GM12875 (cell line): ENCODE measurements at regions not wholly inside any gene's neighbourhood (a gene's known extent, or its start where the extent isn't known, plus 50 kb on each side); places are given as distances from the start of the nearest gene placed in this dataset.

Experiments used
- H3K4me3 ChIP-seq: one replicate; pipeline ENCODE4 v1.5.1; 2011; ENCODE audit warnings: low read depth, low read length, control low read depth
- TF ChIP-seq, protein P1 (sequence below): IDR thresholded peaks from 2 replicates; pipeline ENCODE4 v1.5.1; 2011; ENCODE audit warnings: low read depth, mild to moderate bottlenecking, control low read depth, inconsistent platforms, low read length, moderate library complexity, borderline replicate concordance; ENCODE audit not compliant: insufficient read depth

DNA sequence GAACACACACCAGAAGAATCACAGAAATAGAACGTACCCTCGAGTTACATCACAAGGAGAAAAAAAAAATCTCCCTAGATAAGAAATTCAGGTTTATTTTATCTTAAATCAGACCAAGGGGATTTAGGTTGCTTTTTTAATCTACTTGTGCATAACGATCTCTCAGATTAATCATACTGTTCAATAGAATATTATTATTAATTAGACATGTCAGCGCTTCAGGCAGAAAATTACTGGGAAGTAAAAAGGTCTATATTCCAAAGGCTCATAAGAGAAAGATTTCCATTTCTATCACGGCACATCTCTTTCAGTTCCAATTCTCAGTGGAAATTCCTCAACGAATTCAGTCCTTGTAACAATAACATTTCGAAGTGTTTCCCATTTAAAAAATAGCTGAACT lies 77.7 kb upstream of the PSMD7 start:
- TF ChIP-seq, protein P1, sequence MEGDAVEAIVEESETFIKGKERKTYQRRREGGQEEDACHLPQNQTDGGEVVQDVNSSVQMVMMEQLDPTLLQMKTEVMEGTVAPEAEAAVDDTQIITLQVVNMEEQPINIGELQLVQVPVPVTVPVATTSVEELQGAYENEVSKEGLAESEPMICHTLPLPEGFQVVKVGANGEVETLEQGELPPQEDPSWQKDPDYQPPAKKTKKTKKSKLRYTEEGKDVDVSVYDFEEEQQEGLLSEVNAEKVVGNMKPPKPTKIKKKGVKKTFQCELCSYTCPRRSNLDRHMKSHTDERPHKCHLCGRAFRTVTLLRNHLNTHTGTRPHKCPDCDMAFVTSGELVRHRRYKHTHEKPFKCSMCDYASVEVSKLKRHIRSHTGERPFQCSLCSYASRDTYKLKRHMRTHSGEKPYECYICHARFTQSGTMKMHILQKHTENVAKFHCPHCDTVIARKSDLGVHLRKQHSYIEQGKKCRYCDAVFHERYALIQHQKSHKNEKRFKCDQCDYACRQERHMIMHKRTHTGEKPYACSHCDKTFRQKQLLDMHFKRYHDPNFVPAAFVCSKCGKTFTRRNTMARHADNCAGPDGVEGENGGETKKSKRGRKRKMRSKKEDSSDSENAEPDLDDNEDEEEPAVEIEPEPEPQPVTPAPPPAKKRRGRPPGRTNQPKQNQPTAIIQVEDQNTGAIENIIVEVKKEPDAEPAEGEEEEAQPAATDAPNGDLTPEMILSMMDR: no peak
- H3K4me3 ChIP-seq: no peak overlapping the region

DNA sequence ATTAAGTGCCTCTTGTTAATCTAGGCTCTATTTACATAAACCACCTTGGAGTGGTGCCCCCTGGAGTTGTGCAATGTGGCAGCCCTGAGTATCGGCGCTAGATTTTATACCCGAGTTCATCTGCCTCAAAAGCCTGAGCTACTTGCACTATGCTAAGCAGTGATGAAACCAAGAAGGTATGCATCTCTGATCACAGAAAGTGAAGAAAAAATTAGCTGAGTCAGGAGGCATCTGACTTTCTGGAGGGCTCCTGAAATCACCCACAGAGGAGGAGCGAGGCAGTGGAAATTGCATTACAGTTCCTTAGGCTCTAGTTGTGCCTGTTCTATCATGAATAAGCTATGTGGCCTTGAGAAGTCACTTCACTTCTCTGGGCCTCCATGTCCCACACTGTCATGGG lies 80.3 kb upstream of the PSMD7 start:
- TF ChIP-seq, protein P1: no peak
- H3K4me3 ChIP-seq: no peak overlapping the region

DNA sequence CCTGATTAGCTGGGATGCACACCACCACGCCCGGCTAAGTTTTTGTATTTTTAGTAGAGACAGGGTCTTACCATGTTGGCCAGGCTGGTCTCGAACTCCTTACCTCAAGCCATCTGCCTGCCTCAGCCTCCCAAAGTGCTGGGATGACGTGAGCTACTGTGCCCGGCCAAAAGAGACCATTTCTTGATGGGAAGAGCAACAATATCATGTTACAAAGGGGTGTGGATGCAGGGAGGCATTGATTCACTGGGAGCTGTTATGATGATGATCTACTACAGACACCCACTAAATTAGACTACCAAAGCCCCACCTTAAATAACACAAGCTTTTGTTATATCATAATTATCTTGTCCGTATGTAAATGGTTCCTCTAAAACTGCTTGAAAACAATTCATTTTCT lies 81.4 kb upstream of the PSMD7 start:
- TF ChIP-seq, protein P1: no peak

DNA sequence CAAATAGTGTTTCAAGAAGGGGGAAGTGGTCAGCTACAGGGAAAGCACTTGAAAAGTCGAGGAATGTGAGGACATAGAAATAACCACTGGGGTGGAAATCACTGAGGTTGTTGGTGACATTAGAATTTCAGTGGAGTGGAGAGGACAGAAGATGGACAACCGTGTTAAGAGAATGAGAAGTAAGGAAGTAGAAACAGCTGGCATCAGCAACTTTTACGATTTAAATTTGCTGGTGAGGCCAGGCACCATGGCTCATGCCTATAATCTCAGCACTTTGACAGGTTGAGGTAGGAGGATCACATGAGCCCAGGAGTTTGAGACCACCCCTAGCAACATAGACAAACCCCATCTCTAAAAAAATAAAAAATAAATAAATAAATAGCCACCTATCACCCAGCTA lies 83.2 kb upstream of the PSMD7 start:
- H3K4me3 ChIP-seq: no peak overlapping the region
- TF ChIP-seq, protein P1: no peak

More for the DNA sequence above, 81.4 kb upstream of the PSMD7 start:
- H3K4me3 ChIP-seq: no peak overlapping the region

DNA sequence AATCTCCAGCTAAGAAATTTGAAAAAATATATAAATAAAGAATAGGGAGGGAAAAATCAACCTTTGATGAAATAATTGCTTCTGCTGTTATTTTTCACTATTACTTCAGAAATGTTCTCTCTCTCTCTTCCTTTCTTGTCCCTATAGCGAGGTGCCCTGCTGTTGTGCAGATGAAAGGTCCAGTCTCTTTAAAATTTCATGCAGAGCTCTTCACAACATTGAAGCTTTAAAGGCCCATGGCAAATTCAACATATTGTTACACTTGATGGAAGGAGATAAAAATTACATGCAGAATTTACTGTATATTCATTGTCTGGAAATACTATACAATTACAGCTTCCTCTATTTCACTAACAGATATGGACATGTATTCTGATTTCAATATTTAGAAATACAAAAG lies 86.4 kb upstream of the PSMD7 start:
- TF ChIP-seq, protein P1: no peak
- no peak overlapping the region for H3K4me3 ChIP-seq

DNA sequence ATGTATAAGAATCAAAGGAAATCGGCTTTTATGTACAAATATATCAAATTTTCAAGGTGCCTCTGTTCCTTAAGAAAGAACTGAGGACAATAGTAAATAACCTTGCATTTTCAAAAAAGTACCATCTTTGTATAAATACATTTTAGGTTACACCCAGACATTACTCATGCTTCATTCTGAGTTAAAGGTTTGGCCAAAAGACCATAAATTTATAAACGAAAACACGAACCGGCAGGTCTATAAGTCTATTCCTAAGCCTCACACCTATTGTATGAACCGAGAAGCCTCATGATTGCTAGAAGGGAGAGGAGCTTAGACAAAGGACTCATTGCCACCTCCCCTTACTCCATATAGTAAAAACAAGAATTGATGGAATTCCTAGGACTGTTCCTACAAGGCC lies 94.6 kb upstream of the PSMD7 start:
- no peak overlapping the region for H3K4me3 ChIP-seq
- TF ChIP-seq, protein P1: no peak

DNA sequence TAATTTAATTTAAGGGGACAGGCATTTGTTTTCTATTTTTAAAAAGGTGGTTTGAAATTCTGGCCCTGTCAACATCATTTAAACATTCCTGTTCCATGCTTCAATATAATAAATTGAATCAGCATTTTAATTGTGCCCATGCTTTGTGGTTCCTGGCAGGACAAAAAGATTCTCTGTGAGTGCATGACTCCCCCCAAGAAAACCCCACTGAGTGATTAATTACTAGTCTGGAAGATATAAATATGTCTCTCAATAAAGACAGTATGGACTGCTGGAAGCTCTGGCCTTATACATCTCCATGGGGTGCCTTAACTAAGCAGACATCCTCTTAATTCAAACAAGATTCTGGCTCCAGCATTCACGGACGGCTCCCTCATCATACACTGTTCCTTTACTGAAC lies 95.0 kb upstream of the PSMD7 start:
- TF ChIP-seq, protein P1: no peak
- no peak overlapping the region for H3K4me3 ChIP-seq
